CD4-positive, alpha-beta T cell treated with Interleukin-15 for 4 hours (primary cell): ENCODE measurements at regions not wholly inside any gene's neighbourhood (a gene's known extent, or its start where the extent isn't known, plus 50 kb on each side); places are given as distances from the start of the nearest gene placed in this dataset.

Source experiments
- DNase-seq: peaks from one replicate; pipeline ENCODE4 v3.0.0-alpha.2; 2020; ENCODE audit warnings: low spot score

DNA sequence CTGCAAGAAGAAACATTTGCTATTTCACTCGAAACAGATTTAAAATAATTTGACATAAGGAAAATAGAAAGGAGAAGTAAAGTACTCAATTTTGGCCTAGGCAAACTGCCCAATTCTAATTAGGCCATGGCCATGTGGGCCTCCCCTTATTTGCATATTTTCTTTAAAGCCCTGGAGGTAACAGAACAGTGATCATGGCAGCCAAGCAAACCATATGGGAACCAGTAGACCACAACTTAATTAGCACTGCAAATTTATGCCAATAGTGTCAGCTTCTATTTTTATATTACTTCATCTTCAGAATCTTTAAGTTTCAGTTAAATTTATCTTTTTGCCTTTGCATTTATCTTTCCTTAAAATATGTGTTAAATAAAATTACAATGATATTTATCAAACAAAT is 63.3 kb upstream of the THSD7A start:
- no peak for DNase-seq

DNA sequence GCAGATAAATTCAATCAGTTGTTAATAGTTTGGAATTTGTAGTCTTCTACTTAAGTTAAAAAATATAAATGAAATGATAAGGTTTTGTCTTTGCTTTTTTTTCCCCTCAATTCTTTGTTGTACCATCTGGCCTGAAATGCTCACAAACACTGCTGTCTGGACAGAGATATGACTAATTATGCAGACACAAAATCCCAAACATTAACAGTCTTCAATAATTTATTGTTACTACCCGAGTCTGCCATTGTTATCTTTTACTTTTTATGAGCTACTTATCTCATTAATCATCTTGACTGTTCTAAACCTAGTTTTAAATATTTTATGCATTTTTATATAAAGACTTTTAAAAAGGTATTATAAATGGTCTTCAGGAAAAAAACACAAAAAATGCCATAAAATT is 64.7 kb upstream of the THSD7A start:
- no peak for DNase-seq

- DNase-seq: no peak
Measured at GRCh38 chr7:11899247-11899646, 67.2 kb upstream of the THSD7A start.

- DNase-seq: no peak
Measured at GRCh38 chr7:11910253-11910652, 78.3 kb upstream of the THSD7A start.

- no peak for DNase-seq
Measured at GRCh38 chr7:11911900-11912299, 79.9 kb upstream of the THSD7A start.

- DNase-seq: no peak
Measured at GRCh38 chr7:11914645-11915044, 82.6 kb upstream of the THSD7A start.

GRCh38 chr7:11923376-11923930 is 91.5 kb upstream of the THSD7A start:
- DNase-seq: no peak

DNA sequence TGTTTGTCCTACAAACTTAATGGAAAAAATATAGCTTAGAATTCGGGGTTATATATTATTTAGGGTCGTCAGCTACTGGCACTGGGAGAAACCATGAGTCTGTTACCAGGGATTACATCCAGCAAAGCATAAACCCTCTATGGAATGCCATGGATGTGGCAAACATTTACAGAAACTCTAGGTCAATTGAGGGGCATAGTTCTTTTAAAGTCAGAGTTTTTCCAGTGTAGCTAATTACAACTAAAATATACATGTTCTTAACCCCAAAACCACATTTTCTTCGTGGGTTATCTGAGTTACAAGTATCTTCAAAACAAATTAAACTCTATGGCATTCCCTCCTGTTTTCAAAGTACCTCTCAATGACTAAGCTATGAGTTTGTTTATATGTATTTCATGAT is 99.3 kb upstream of the THSD7A start:
- DNase-seq: no peak

GRCh38 chr7:11934796-11935195 is 102.8 kb upstream of the THSD7A start:
- no peak for DNase-seq

GRCh38 chr7:11935905-11936304 is 103.9 kb upstream of the THSD7A start:
- no peak for DNase-seq

GRCh38 chr7:11946794-11947193 is 114.8 kb upstream of the THSD7A start:
- DNase-seq: no peak

DNA sequence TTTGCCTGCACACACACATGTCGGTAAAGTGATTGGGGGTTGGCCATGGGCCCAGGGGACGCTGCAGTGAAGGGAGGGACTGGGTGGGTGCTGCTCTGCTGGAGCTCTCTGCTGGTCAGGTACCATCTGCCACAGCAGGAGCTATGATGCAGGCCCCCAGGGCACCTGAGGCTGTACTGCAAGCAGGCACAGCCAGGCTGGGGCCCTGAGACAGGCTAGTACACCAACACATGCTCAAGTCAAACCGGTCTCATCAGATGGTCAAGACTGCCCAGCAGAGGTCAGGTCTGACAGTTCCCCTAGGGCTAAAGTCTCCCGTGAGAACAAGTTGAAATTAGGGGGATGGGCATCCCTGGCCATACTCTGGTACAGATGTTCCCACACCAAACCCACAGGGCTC is 118.3 kb upstream of the THSD7A start:
- no peak for DNase-seq

DNA sequence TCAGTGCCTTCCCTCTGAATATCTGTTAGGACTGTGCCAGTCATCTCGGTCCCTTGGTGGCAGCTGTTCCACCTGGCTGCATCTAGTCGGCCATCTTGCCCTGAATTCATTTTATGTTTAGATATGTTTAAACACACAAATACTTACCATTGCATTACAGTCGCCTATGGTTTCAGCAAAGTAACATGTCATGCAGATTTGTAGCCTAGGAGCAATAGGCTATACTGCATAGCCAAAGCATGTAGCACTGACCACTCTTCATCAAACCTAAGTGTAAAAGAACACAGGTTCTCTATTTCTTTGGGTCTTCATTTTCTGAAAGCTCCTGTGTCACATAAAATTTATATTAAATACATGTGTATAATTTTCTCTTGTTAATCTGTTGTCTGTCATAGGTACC is 118.9 kb upstream of the THSD7A start:
- no peak for DNase-seq

- DNase-seq: no peak
Measured at GRCh38 chr7:11951909-11952308, 119.9 kb upstream of the THSD7A start.

DNA sequence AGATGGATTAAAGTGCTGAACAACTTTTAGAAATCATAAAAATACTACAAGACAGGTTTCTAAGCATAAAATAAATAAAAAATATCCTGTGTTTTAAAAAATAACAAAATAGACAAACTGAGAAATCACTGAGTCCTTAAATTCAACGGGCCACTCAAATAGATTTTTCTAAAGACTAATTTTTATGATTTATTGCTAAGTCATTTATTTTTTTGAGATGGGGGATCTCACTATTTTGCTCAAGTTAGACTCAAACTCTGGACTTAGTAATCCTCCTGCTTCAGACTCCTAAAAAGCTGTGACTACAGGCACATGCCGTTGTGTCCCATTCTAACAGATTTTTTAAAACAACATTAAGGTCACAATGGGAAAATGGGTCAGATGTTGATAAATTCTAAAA is 121.0 kb upstream of the THSD7A start:
- no peak for DNase-seq

GRCh38 chr7:11956991-11957390 is 125.0 kb upstream of the THSD7A start:
- DNase-seq: no peak

- DNase-seq: no peak
Measured at GRCh38 chr7:11957956-11958355, 126.0 kb upstream of the THSD7A start.

DNA sequence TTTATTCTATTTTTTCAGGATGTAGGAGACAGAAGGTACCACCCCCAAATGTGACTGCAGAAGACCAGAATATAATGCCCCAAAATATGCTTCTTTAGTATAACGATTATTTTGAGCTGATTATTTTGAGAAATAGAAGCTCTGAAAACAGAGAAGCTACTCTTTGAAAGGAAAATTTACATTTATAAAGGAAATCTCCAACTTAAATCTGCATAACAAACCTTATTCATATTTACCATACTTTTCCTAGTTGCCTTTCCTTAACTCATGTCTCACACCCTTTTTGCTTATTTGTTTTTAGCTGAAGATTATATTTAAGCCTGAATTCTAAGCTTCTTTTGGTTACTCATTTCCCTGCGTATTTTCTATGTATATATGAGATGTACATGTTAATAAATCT is 127.1 kb upstream of the THSD7A start:
- DNase-seq: no peak

DNA sequence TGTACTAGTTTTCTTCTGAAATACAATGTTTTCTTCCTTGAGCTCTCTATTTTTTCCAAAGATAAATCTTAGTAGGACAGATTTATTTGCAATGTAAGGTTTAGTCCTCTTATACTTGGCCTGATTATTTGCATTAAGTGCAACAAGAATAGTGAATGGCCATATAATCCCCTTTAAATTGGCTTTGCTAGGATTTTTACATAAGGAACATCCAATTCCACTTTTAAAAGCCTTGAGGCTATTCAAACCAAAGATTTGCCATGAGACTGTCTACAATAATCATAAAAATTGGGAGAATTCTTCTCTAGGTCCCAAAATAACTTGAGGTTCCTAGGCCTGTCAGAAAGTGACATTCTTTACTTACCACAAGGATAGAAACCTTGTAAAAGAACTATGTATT is 128.6 kb upstream of the THSD7A start:
- DNase-seq: no peak

DNA sequence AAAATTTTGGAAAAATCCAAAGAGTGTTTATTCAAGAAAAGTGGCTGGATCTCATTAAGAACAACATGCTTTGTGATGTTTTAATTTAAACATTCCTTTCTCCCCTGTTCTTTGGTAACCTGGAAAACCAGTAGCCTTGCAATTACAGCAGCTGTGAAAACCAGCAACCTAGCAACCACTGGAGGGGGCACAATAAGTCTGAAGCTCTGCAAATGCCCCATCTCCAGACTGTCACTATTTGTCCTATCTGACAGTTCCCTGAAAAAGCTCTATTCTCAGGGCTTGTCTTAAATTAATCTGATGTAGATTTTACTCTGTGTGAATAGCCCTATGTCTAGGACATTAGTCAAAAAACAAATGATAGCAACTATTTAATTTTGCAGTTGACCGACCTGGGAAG is 137.6 kb upstream of the THSD7A start:
- no peak for DNase-seq

GRCh38 chr7:11970132-11970531 is 138.1 kb upstream of the THSD7A start:
- no peak for DNase-seq

DNA sequence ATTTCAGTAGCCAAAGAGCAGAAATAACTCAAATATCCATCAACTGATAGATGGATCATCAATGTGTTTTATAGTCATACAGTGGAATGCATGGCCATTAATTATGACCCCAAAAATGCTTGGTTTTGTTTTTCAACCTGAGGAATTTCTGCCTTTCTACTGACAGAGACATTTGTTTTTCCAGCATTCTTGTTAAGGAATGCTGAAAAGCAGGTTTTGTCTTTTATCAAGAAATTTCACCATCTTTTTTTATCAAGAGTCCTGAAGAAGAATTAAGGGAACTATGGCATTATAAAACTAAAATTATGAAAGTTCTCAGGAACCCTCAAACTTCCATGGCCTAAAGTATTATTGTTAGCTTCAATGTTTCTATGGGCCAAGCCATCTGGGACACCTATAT is 153.4 kb upstream of the THSD7A start:
- DNase-seq: no peak

GRCh38 chr7:11985971-11986370 is 154.0 kb upstream of the THSD7A start:
- DNase-seq: no peak

- no peak for DNase-seq
Measured at GRCh38 chr7:11988186-11988585, 156.2 kb upstream of the THSD7A start.

DNA sequence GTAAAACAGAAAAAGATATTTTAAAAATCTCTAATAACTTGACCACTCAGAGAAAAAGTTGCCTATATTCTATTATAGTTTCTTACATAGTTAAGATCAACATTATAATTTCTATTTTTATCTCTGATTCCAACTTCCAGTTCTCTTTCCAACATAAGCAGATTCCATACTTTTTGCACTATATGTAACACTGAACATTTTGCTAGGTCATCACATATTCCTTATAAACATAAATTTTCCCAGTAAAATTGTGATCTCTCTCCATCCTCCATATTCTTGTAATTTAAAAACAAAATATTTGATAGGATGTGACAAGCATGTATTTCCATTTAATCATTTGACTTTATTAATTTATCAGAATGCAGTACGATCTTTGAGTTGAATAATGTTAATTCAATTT is 170.4 kb upstream of the THSD7A start:
- DNase-seq: no peak
